ENCODE measurements at regions not wholly inside any gene's neighbourhood (a gene's known extent, or its start where the extent isn't known, plus 50 kb on each side); places are given as distances from the start of the nearest gene placed in this dataset.

DNA sequence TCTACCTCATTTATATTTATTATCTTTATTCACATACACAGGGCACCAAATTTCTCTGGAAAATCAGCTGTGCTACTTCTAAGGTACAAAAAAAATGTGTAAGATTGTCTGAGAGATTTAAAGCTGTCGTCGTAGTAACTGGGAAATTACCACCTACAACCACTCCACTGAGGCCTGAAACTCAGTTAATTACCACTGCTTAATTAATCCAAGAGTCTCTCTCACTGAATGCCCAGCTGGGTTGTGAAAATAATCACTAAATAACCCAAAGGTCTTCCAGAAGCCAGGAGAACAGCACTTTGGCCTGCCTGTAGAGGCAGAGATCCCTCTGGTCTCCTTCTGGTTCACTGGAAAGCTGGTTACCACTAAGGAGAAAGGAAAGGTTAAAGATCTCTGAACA is 207.2 kb upstream of the TMPO start:
- H3K27me3 ChIP-seq (ENCODE audit: control insufficient read depth in 2 of 2, insufficient read depth in 2 of 2, low read length in 2 of 2) = no peaks in the 10 kb centered on the region
- 0% methylated on average over 2 of the region's 2 CpGs for WGBS (ENCODE audit: insufficient coverage, low coverage, missing lambda C conversion rate)
- no peaks in the 10 kb centered on the region for H3K79me2 ChIP-seq (ENCODE audit: control insufficient read depth, insufficient read depth, low read length)
- H3K4me2 ChIP-seq (ENCODE audit: insufficient read depth, low read length) = no peak overlapping the region
- ATAC-seq (no peak), FAIRE-seq (no peak), DNase-seq (ENCODE audit: extremely low read depth in 1 of 4, low spot score in 3 of 4) (no peak)
- ChIA-PET CTCF (ENCODE audit: low intra/inter-chr PET ratio) (no interaction called here), POLR2A (no interaction called here)
- H4K20me1 ChIP-seq (replicated peaks; ENCODE audit: control insufficient read depth, insufficient read depth, low read length) = no peaks in the 10 kb centered on the region
- no peaks in the 10 kb centered on the region for H3K9me3 ChIP-seq (replicated peaks; ENCODE audit: control insufficient read depth, insufficient read depth, low read depth, low read length)
- BruUV-seq (replicated peaks) = no TSS peak
- H3K9me1 ChIP-seq (ENCODE audit: control insufficient read depth, insufficient read depth, low read length) = no peaks in the 10 kb centered on the region
- TF ChIP-seq MBD2 (IDR thresholded peaks at IDR 0.05; ENCODE audit: borderline replicate concordance, low read depth) = no peak
- no peak for TF ChIP-seq FUS (optimal IDR thresholded peaks at IDR 0.05; ENCODE audit: low read depth, low read length)
- no peak for TF ChIP-seq ZNF184 (CRISPR knock-in tag; IDR thresholded peaks at IDR 0.05)
- TF ChIP-seq L3MBTL2 (IDR thresholded peaks at IDR 0.05) = no peak
- TF ChIP-seq HNRNPUL1 (IDR thresholded peaks at IDR 0.05; ENCODE audit: low read length) = no peak
- TF ChIP-seq PPARD (CRISPR knock-in tag; IDR thresholded peaks at IDR 0.05) = no peak
- TF ChIP-seq SLC30A9 (CRISPR knock-in tag; IDR thresholded peaks at IDR 0.05) = no peak
- TF ChIP-seq SRSF1 (IDR thresholded peaks at IDR 0.05; ENCODE audit: low read depth, low read length) = no peak
- TF ChIP-seq ELF2 (CRISPR knock-in tag; IDR thresholded peaks at IDR 0.05) = no peak
- no peak for TF ChIP-seq ZNF384 (IDR thresholded peaks at IDR 0.05; ENCODE audit: low read depth, low read length)
- TF ChIP-seq, protein P1, sequence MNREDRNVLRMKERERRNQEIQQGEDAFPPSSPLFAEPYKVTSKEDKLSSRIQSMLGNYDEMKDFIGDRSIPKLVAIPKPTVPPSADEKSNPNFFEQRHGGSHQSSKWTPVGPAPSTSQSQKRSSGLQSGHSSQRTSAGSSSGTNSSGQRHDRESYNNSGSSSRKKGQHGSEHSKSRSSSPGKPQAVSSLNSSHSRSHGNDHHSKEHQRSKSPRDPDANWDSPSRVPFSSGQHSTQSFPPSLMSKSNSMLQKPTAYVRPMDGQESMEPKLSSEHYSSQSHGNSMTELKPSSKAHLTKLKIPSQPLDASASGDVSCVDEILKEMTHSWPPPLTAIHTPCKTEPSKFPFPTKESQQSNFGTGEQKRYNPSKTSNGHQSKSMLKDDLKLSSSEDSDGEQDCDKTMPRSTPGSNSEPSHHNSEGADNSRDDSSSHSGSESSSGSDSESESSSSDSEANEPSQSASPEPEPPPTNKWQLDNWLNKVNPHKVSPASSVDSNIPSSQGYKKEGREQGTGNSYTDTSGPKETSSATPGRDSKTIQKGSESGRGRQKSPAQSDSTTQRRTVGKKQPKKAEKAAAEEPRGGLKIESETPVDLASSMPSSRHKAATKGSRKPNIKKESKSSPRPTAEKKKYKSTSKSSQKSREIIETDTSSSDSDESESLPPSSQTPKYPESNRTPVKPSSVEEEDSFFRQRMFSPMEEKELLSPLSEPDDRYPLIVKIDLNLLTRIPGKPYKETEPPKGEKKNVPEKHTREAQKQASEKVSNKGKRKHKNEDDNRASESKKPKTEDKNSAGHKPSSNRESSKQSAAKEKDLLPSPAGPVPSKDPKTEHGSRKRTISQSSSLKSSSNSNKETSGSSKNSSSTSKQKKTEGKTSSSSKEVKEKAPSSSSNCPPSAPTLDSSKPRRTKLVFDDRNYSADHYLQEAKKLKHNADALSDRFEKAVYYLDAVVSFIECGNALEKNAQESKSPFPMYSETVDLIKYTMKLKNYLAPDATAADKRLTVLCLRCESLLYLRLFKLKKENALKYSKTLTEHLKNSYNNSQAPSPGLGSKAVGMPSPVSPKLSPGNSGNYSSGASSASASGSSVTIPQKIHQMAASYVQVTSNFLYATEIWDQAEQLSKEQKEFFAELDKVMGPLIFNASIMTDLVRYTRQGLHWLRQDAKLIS (CRISPR knock-in tag; IDR thresholded peaks at IDR 0.05) = no peak
- no peaks in the 10 kb centered on the region for H3K4me1 ChIP-seq (replicated peaks in 1 of 2; ENCODE audit: control insufficient read depth in 2 of 2, insufficient read depth in 2 of 2, low read length in 2 of 2)
- in situ Hi-C loops (cut with MboI) = no loop called here
- H2AFZ ChIP-seq (ENCODE audit: low read depth, low read length) = no peak overlapping the region
- H3K36me3 ChIP-seq (ENCODE audit: control insufficient read depth, insufficient read depth, low read length) = no peaks in the 10 kb centered on the region
- H3K9ac ChIP-seq (ENCODE audit: insufficient read depth in 1 of 2, low read depth in 2 of 2, low read length in 2 of 2) = no peak overlapping the region
- intact Hi-C loops (cut with micrococcal nuclease) = no loop called here
- no peak overlapping the region for H3K4me3 ChIP-seq
- H3K27ac ChIP-seq (ENCODE audit: extremely low read depth, low read depth, low read length) = no peak overlapping the region

Data from K562 (cell line).